Liver (tissue), 8 donors: ENCODE measurements at regions not wholly inside any gene's neighbourhood (a gene's known extent, or its start where the extent isn't known, plus 50 kb on each side); places are given as distances from the start of the nearest gene placed in this dataset.

Experiments
- DNase-seq: peaks from one replicate; pipeline ENCODE4 v3.0.0-alpha.2; 2017; ENCODE audit warnings: low spot score
- H3K27ac ChIP-seq, 2 donors: one replicate each; pipeline ENCODE4 v1.7.0; 2013; ENCODE audit warnings: inconsistent platforms in 2 of 2, low read length in 2 of 2, control low read depth in 1 of 2, low read depth in 1 of 2, mild to moderate bottlenecking in 1 of 2
- H3K27me3 ChIP-seq, 4 donors: one replicate each; pipeline versions ENCODE4 v1.6.1 to v1.7.0; 2013; ENCODE audit warnings: low read length in 3 of 4, inconsistent platforms in 1 of 4, mild to moderate bottlenecking in 1 of 4, moderate library complexity in 1 of 4; ENCODE audit not compliant: control insufficient read depth in 4 of 4, insufficient read depth in 4 of 4
- H3K36me3 ChIP-seq, 4 donors: one replicate each; pipeline versions ENCODE4 v1.6.1 to v1.7.0; 2013; ENCODE audit warnings: low read length in 3 of 4, mild to moderate bottlenecking in 3 of 4, low read depth in 1 of 4, moderate library complexity in 1 of 4; ENCODE audit not compliant: control insufficient read depth in 4 of 4, insufficient read depth in 3 of 4
- H3K4me1 ChIP-seq, 4 donors: one replicate each; pipeline versions ENCODE4 v1.6.1 to v1.7.0; 2013; ENCODE audit warnings: low read length in 3 of 4, mild to moderate bottlenecking in 3 of 4, moderate library complexity in 1 of 4; ENCODE audit not compliant: control insufficient read depth in 4 of 4, insufficient read depth in 4 of 4
- H3K4me3 ChIP-seq, 3 donors: one replicate each; pipeline versions ENCODE4 v1.6.1 to v1.7.0; 2013; ENCODE audit warnings: low read length in 3 of 3, control low read depth in 1 of 3, low read depth in 1 of 3, mild to moderate bottlenecking in 1 of 3
- H3K9ac ChIP-seq, 2 donors: one replicate each; pipeline ENCODE4 v1.7.0; 2013; ENCODE audit warnings: low read length in 2 of 2, mild to moderate bottlenecking in 2 of 2, moderate library complexity in 2 of 2, control low read depth in 1 of 2, low read depth in 1 of 2
- H3K9me3 ChIP-seq, 4 donors: one replicate each; pipeline versions ENCODE4 v1.6.1 to v1.7.0; 2013; ENCODE audit warnings: low read length in 3 of 4; ENCODE audit not compliant: control insufficient read depth in 4 of 4
- ATF3 ChIP-seq: IDR thresholded peaks from 2 replicates; pipeline ENCODE4 v1.6.1; 2016; ENCODE audit warnings: antibody characterized with exemption
- EGR1 ChIP-seq, 2 donors: IDR thresholded peaks; 2 replicates each; pipeline ENCODE4 v1.6.1; 2016 to 2018; ENCODE audit warnings: antibody characterized with exemption in 2 of 2, low read depth in 2 of 2
- FOXA1 ChIP-seq: IDR thresholded peaks from 2 replicates; pipeline ENCODE4 v1.6.1; 2016; ENCODE audit warnings: antibody characterized with exemption
- FOXA2 ChIP-seq: IDR thresholded peaks from 2 replicates; pipeline ENCODE4 v1.6.1; 2016; ENCODE audit warnings: antibody characterized with exemption
- GABPA ChIP-seq, 2 donors: IDR thresholded peaks in 1 of 2; conservative IDR thresholded peaks in 1 of 2; 2 replicates each; pipeline ENCODE4 v1.6.1; 2016; ENCODE audit warnings: antibody characterized with exemption in 2 of 2, mild to moderate bottlenecking in 1 of 2, moderate library complexity in 1 of 2
- HNF4A ChIP-seq, 2 donors: conservative IDR thresholded peaks; 2 replicates each; pipeline ENCODE4 v1.6.1; 2016; ENCODE audit warnings: antibody characterized with exemption in 2 of 2, mild to moderate bottlenecking in 2 of 2
- HNF4G ChIP-seq: IDR thresholded peaks from 2 replicates; pipeline ENCODE4 v1.6.1; 2016; ENCODE audit warnings: antibody characterized with exemption
- JUND ChIP-seq, 2 donors: IDR thresholded peaks; 2 replicates each; pipeline ENCODE4 v1.6.1; 2016; ENCODE audit warnings: antibody characterized with exemption in 2 of 2
- MAX ChIP-seq: IDR thresholded peaks from 2 replicates; pipeline ENCODE4 v1.6.1; 2016; ENCODE audit warnings: antibody characterized with exemption
- NR2F2 ChIP-seq: IDR thresholded peaks from 2 replicates; pipeline ENCODE4 v1.6.1; 2016; ENCODE audit warnings: antibody characterized with exemption
- RAD21 ChIP-seq, 2 donors: IDR thresholded peaks; 2 replicates each; pipeline ENCODE4 v1.6.1; 2016; ENCODE audit warnings: antibody characterized with exemption in 2 of 2, mild to moderate bottlenecking in 2 of 2
- RXRA ChIP-seq, 2 donors: IDR thresholded peaks; 2 replicates each; pipeline ENCODE4 v1.6.1; 2017 to 2018; ENCODE audit warnings: antibody characterized with exemption in 2 of 2, mild to moderate bottlenecking in 1 of 2
- SP1 ChIP-seq: IDR thresholded peaks from 2 replicates; pipeline ENCODE4 v1.6.1; 2018; ENCODE audit warnings: antibody characterized with exemption, mild to moderate bottlenecking
- TAF1 ChIP-seq: conservative IDR thresholded peaks from 2 replicates; pipeline ENCODE4 v1.6.1; 2016; ENCODE audit warnings: antibody characterized with exemption, mild to moderate bottlenecking
- YY1 ChIP-seq: IDR thresholded peaks from 2 replicates; pipeline ENCODE4 v1.6.1; 2016; ENCODE audit warnings: antibody characterized with exemption, mild to moderate bottlenecking
- WGBS: extraction: QIAGEN DNeasy Blood & Tissue Kit; methylation state at CpG from one replicate; pipeline ENCODE4 v1.1.7; 2013; 5-methylcytosine and 5-hydroxymethylcytosine counted together
- TF ChIP-seq, protein P1 (sequence below): IDR thresholded peaks from 2 replicates; pipeline ENCODE4 v1.6.1; 2016; ENCODE audit warnings: antibody characterized with exemption, mild to moderate bottlenecking
- TF ChIP-seq, protein P2 (sequence below): IDR thresholded peaks from 2 replicates; pipeline ENCODE4 v1.6.1; 2016; ENCODE audit warnings: antibody characterized with exemption
- TF ChIP-seq, protein P3 (sequence below): fragments of 150-350 bp; IDR thresholded peaks from 2 replicates; pipeline ENCODE4 v1.5.1; 2017; ENCODE audit warnings: improper control_type of control experiment, low read depth, low read length; ENCODE audit not compliant: missing input control
- donor health status: healthy.
- donor health status: healthy.
- donor health status: healthy.
- donor health status: healthy.
- donor health status: healthy.

DNA sequence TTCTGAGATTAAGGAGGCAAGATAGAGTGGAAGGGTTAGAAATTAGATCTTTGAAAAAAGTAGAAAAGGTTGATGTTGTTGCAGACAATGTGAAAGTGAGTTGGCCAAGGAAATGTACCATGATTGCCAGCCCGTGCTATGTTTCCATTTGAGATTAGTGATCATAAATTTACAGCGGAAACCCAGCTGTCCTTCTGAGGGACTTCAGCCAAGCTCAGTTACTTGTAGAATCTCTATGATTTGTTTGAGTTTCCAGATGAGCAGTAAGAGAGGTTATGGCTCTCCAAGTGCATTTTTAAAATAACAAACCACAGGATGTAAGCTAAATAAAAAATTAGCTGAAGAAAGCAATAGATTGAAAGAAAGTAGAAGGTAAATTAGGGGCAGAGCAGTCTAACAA, 54.2 kb upstream of the RBMS3 start:
- 77% methylated on average over 2 of the region's 2 CpGs for WGBS
- Histone ChIP-seq H3K9ac (no peak overlapping the region), H3K4me1 (no peaks in the 10 kb centered on the region), H3K27ac (no peak overlapping the region), H3K27me3 (peaks cover 0 to 2% (median 0%) of the 10 kb centered on the region in 4 donors), H3K4me3 (no peak overlapping the region), H3K9me3 (no peaks in the 10 kb centered on the region), H3K36me3 (no peaks in the 10 kb centered on the region)
- DNase-seq, result no peak
- TF ChIP-seq MAX (no peak), FOXA2 (no peak), RXRA (IDR thresholded peaks at IDR 0.05) (no peak), ATF3 (no peak), EGR1 (IDR thresholded peaks at IDR 0.05; ENCODE audit: low read depth in 2 of 2) (no peak), JUND (IDR thresholded peaks at IDR 0.05) (no peak), HNF4G (no peak), YY1 (no peak), TAF1 (no peak), FOXA1 (no peak), GABPA (IDR thresholded peaks at IDR 0.05 in 1 of 2, conservative IDR thresholded peaks at IDR 0.05 in 1 of 2) (no peak), HNF4A (conservative IDR thresholded peaks at IDR 0.05) (no peak), NR2F2 (no peak), SP1 (no peak), RAD21 (IDR thresholded peaks at IDR 0.05) (no peak)
- TF ChIP-seq, protein P1, sequence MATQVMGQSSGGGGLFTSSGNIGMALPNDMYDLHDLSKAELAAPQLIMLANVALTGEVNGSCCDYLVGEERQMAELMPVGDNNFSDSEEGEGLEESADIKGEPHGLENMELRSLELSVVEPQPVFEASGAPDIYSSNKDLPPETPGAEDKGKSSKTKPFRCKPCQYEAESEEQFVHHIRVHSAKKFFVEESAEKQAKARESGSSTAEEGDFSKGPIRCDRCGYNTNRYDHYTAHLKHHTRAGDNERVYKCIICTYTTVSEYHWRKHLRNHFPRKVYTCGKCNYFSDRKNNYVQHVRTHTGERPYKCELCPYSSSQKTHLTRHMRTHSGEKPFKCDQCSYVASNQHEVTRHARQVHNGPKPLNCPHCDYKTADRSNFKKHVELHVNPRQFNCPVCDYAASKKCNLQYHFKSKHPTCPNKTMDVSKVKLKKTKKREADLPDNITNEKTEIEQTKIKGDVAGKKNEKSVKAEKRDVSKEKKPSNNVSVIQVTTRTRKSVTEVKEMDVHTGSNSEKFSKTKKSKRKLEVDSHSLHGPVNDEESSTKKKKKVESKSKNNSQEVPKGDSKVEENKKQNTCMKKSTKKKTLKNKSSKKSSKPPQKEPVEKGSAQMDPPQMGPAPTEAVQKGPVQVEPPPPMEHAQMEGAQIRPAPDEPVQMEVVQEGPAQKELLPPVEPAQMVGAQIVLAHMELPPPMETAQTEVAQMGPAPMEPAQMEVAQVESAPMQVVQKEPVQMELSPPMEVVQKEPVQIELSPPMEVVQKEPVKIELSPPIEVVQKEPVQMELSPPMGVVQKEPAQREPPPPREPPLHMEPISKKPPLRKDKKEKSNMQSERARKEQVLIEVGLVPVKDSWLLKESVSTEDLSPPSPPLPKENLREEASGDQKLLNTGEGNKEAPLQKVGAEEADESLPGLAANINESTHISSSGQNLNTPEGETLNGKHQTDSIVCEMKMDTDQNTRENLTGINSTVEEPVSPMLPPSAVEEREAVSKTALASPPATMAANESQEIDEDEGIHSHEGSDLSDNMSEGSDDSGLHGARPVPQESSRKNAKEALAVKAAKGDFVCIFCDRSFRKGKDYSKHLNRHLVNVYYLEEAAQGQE, result no peak
- TF ChIP-seq, protein P2, sequence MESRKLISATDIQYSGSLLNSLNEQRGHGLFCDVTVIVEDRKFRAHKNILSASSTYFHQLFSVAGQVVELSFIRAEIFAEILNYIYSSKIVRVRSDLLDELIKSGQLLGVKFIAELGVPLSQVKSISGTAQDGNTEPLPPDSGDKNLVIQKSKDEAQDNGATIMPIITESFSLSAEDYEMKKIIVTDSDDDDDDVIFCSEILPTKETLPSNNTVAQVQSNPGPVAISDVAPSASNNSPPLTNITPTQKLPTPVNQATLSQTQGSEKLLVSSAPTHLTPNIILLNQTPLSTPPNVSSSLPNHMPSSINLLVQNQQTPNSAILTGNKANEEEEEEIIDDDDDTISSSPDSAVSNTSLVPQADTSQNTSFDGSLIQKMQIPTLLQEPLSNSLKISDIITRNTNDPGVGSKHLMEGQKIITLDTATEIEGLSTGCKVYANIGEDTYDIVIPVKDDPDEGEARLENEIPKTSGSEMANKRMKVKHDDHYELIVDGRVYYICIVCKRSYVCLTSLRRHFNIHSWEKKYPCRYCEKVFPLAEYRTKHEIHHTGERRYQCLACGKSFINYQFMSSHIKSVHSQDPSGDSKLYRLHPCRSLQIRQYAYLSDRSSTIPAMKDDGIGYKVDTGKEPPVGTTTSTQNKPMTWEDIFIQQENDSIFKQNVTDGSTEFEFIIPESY, result no peak
- TF ChIP-seq, protein P3, sequence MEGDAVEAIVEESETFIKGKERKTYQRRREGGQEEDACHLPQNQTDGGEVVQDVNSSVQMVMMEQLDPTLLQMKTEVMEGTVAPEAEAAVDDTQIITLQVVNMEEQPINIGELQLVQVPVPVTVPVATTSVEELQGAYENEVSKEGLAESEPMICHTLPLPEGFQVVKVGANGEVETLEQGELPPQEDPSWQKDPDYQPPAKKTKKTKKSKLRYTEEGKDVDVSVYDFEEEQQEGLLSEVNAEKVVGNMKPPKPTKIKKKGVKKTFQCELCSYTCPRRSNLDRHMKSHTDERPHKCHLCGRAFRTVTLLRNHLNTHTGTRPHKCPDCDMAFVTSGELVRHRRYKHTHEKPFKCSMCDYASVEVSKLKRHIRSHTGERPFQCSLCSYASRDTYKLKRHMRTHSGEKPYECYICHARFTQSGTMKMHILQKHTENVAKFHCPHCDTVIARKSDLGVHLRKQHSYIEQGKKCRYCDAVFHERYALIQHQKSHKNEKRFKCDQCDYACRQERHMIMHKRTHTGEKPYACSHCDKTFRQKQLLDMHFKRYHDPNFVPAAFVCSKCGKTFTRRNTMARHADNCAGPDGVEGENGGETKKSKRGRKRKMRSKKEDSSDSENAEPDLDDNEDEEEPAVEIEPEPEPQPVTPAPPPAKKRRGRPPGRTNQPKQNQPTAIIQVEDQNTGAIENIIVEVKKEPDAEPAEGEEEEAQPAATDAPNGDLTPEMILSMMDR, result no peak
